GM12878 (cell line): ENCODE measurements at regions not wholly inside any gene's neighbourhood (a gene's known extent, or its start where the extent isn't known, plus 50 kb on each side); places are given as distances from the start of the nearest gene placed in this dataset.

Experiments used
- ATAC-seq: fragments of 200-7000 bp; cut with Tn5 transposase; 3 replicates; pipeline ENCODE4 v1.9.1; 2020; ENCODE audit warnings: mild to moderate bottlenecking, moderate library complexity
- BruUV-seq: library from RNA; stranded (reverse); fragments of 400-500 nt; replicated peaks from 2 replicates; lab custom pipeline; 2021; lab: Mats Ljungman, UMichigan
- CTCF ChIA-PET: fragments of 300-600 bp; sonication (Branson Sonifier 250); formaldehyde crosslinking; extraction: SDS; loops from one replicate; lab custom pipeline; 2021; ENCODE audit warnings: inconsistent platforms; lab: Yijun Ruan, JAX
- POLR2A ChIA-PET: fragments of 350-600 bp; formaldehyde crosslinking; extraction: SDS; loops from one replicate; lab custom pipeline; 2021; ENCODE audit warnings: inconsistent platforms; lab: Charles Lee
- RAD21 ChIA-PET: fragments of 300-600 bp; sonication (Branson Sonifier 250); formaldehyde crosslinking; loops from one replicate; lab custom pipeline; 2023; ENCODE audit warnings: antibody characterized with exemption; ENCODE audit not compliant: unreplicated experiment; lab: Charles Lee
- SMC1A ChIA-PET: fragments of 300-600 bp; sonication (Branson Sonifier 250); formaldehyde crosslinking; loops from one replicate; lab custom pipeline; 2023; ENCODE audit not compliant: unreplicated experiment, uncharacterized antibody; lab: Charles Lee
- DNase-seq: peaks from one replicate; pipeline ENCODE4 v3.0.0-alpha.2; 2011; ENCODE audit warnings: low read depth, low spot score
- FAIRE-seq: peaks from 3 replicates; lab custom pipeline; 2011; peaks lifted over from hg19 to GRCh38; lab: Jason Lieb, UNC
- H2AFZ ChIP-seq: 2 replicates; pipeline ENCODE4 v1.6.0; 2011; ENCODE audit warnings: low read depth, low read length, control low read depth; ENCODE audit not compliant: control insufficient read depth
- H3K27ac ChIP-seq: 2 replicates; pipeline ENCODE4 v1.5.1; 2011; ENCODE audit warnings: control low read depth; ENCODE audit not compliant: control insufficient read depth, insufficient read depth
- H3K27me3 ChIP-seq, 2 experiments: replicated peaks in 1 of 2; 2 replicates each; pipeline versions ENCODE4 v1.6.0 to v1.6.1; 2011; ENCODE audit warnings: low read length in 1 of 2; ENCODE audit not compliant: control insufficient read depth in 2 of 2, insufficient read depth in 2 of 2
- H3K36me3 ChIP-seq, 2 experiments: 2 replicates each; pipeline ENCODE4 v1.5.1; 2011; ENCODE audit warnings: low read length in 1 of 2; ENCODE audit not compliant: control insufficient read depth in 2 of 2, insufficient read depth in 2 of 2
- H3K4me1 ChIP-seq: 2 replicates; pipeline ENCODE4 v1.6.1; 2011; ENCODE audit warnings: mild to moderate bottlenecking, low read length, moderate library complexity, mixed read lengths; ENCODE audit not compliant: control insufficient read depth, insufficient read depth
- H3K4me2 ChIP-seq: 2 replicates; pipeline ENCODE4 v1.6.0; 2011; ENCODE audit warnings: control low read depth; ENCODE audit not compliant: control insufficient read depth, insufficient read depth
- H3K4me3 ChIP-seq: fragments of 200-600 bp; sonication (generic); 2 replicates; pipeline ENCODE4 v1.5.1; 2016
- H3K79me2 ChIP-seq: 2 replicates; pipeline ENCODE4 v1.6.0; 2011; ENCODE audit warnings: low read length; ENCODE audit not compliant: control insufficient read depth, insufficient read depth
- H3K9ac ChIP-seq: 2 replicates; pipeline ENCODE4 v1.8.0; 2011; ENCODE audit warnings: low read length, control low read depth, mixed read lengths; ENCODE audit not compliant: control insufficient read depth, insufficient read depth
- H3K9me3 ChIP-seq: replicated peaks from 3 replicates; pipeline ENCODE4 v1.5.1; 2011; ENCODE audit warnings: mild to moderate bottlenecking, low read length; ENCODE audit not compliant: control insufficient read depth, insufficient read depth
- H4K20me1 ChIP-seq: 2 replicates; pipeline ENCODE4 v1.6.0; 2011; ENCODE audit not compliant: control insufficient read depth, insufficient read depth
- CREM ChIP-seq: IDR thresholded peaks from 2 replicates; pipeline ENCODE4 v1.6.1; 2014; ENCODE audit warnings: antibody characterized with exemption, low read depth
- CTCF ChIP-seq, 3 experiments: IDR thresholded peaks in 2 of 3; conservative IDR thresholded peaks in 1 of 3; 2 replicates each; pipeline ENCODE4 v1.5.1; 2011; ENCODE audit warnings: low read depth in 3 of 3, low read length in 3 of 3, mild to moderate bottlenecking in 3 of 3, control low read depth in 2 of 3, moderate library complexity in 2 of 3, inconsistent platforms in 1 of 3, mixed read lengths in 1 of 3; ENCODE audit not compliant: control insufficient read depth in 2 of 3, insufficient read depth in 1 of 3; ENCODE audit errors: extremely low read depth in 1 of 3
- IKZF1 ChIP-seq: fragments of 450-650 bp; conservative IDR thresholded peaks from 2 replicates; pipeline ENCODE4 v1.6.1; 2017; ENCODE audit warnings: antibody characterized with exemption, mild to moderate bottlenecking
- KDM1A ChIP-seq: fragments of 200-600 bp; sonication (generic); IDR thresholded peaks from 2 replicates; pipeline ENCODE4 v1.6.1; 2016; ENCODE audit warnings: borderline replicate concordance
- MYB ChIP-seq: fragments of 150-350 bp; IDR thresholded peaks from 2 replicates; pipeline ENCODE4 v1.6.1; 2014; ENCODE audit warnings: mild to moderate bottlenecking, low read depth, low read length, borderline replicate concordance
- NFXL1 ChIP-seq: fragments of 450-650 bp; IDR thresholded peaks from 2 replicates; pipeline ENCODE4 v1.6.1; 2017; ENCODE audit warnings: antibody characterized with exemption, mild to moderate bottlenecking, borderline replicate concordance
- POLR2AphosphoS2 ChIP-seq: IDR thresholded peaks from 2 replicates; pipeline ENCODE4 v1.6.1; 2011; ENCODE audit warnings: low read depth, mild to moderate bottlenecking, low read length, improper control_type of control experiment, moderate library complexity
- SREBF2 ChIP-seq: IDR thresholded peaks from 2 replicates; pipeline ENCODE4 v1.6.1; 2012; ENCODE audit warnings: mild to moderate bottlenecking, low read length
- WGBS: methylation state at CpG from one replicate; pipeline ENCODE4 v1.1.6; 2016; ENCODE audit warnings: low lambda C conversion rate; ENCODE audit not compliant: insufficient replicate concordance, insufficient coverage; ENCODE audit errors: missing lambda C conversion rate; 5-methylcytosine and 5-hydroxymethylcytosine counted together
- in situ Hi-C: fragments of 300-500 bp; cut with MboI; formaldehyde crosslinking; loops from 9 replicates; pipeline ENCODE4 v1.14.3; 2018; ENCODE audit warnings: mixed read lengths
- intact Hi-C: fragments of 100-400 bp; cut with micrococcal nuclease; formaldehyde crosslinking; loops from one replicate; pipeline ENCODE4 v1.14.2; 2022; ENCODE audit not compliant: unreplicated experiment

GRCh38 chr2:107020392-107020791 is 134.4 kb upstream of the ST6GAL2 start (continued):
- TF ChIP-seq POLR2AphosphoS2: no peak
- no peak for TF ChIP-seq SREBF2
- TF ChIP-seq IKZF1: no peak

GRCh38 chr2:107024269-107024668 is 138.3 kb upstream of the ST6GAL2 start:
- no peak overlapping the region for H2AFZ ChIP-seq
- ChIA-PET SMC1A (no interaction called here), POLR2A (no interaction called here), RAD21 (no interaction called here), CTCF (no interaction called here)
- H3K27me3 ChIP-seq: no peaks in the 10 kb centered on the region
- no peaks in the 10 kb centered on the region for H3K9me3 ChIP-seq
- H4K20me1 ChIP-seq: no peaks in the 10 kb centered on the region
- no peak for FAIRE-seq
- no peak for ATAC-seq
- no TSS peak for BruUV-seq
- intact Hi-C loops: no loop called here
- WGBS: 67% methylated on average over 2 of the region's 2 CpGs
- H3K4me1 ChIP-seq: no peaks in the 10 kb centered on the region
- H3K9ac ChIP-seq: no peak overlapping the region
- no peaks in the 10 kb centered on the region for H3K36me3 ChIP-seq
- no peak overlapping the region for H3K4me3 ChIP-seq
- in situ Hi-C loops: no loop called here
- H3K79me2 ChIP-seq: no peaks in the 10 kb centered on the region
- H3K27ac ChIP-seq: no peak overlapping the region
- H3K4me2 ChIP-seq: no peak overlapping the region
- TF ChIP-seq NFXL1 (no peak), MYB (no peak), KDM1A (no peak), CTCF (IDR thresholded peaks at IDR 0.05 in 2 of 3, conservative IDR thresholded peaks at IDR 0.05 in 1 of 3; ENCODE audit: control insufficient read depth in 2 of 3, extremely low read depth in 1 of 3, insufficient read depth in 1 of 3, low read depth in 3 of 3, low read length in 3 of 3) (no peak), CREM (no peak)
- no peak for DNase-seq
